ENCODE measurements at regions not wholly inside any gene's neighbourhood (a gene's known extent, or its start where the extent isn't known, plus 50 kb on each side); places are given as distances from the start of the nearest gene placed in this dataset.
"Not testable (repeated sequence)": the region's sequence is repeated elsewhere in the genome, so short reads cannot be mapped to it uniquely, and the experiment has no call there.

DNA sequence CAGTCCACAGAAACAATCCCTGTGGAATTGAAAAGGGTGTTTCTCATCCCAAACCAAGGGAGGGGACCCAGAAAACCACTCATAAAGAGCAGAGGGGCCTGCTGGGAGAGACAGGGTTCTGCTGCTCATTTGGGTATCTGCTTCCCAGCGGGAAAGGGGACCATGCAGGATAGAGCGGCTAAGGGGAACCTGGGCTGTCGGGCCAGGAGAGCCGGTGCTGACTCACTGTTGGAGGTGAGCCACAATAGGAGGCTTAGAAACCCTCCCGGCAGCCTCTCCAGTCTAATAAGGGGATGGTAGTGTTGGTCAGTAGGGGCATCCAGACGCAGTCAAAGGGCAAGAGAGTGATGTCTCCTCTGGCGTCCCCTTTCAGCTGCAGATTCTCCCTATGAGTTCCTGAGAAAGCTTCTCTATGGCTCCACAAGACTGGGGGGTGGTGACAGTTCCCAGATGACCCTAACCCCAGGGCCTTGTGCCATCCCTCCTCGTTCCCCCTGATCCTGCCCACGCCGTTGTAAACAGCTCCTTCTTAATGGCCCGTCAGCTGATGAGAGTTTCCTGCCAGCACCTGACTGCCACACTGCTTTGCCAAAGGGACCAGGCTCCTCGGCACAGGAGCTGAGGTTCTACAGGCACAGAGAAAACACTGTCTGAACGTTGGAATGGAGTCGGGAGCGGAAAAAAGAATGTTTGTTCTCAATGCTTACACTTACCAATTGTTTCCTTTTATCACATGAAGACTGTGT, 646.1 kb upstream of the DEFB115 start:
- DNase-seq (no peak), FAIRE-seq (no peak)
- Histone ChIP-seq H3K9ac (ENCODE audit: low read length in 3 of 3) (no peak overlapping the region), H3K9me3 (ENCODE audit: control insufficient read depth in 2 of 3, insufficient read depth in 1 of 3, low read length in 3 of 3) (peaks cover 0 to 12% (median 3%) of the 10 kb centered on the region in 3 donors), H3K27me3 (ENCODE audit: control insufficient read depth, insufficient read depth, low read length) (no peaks in the 10 kb centered on the region), H3K4me3 (ENCODE audit: low read length in 3 of 3) (no peak overlapping the region), H3K4me1 (ENCODE audit: control insufficient read depth in 2 of 3, insufficient read depth in 2 of 3, low read depth in 1 of 3, low read length in 3 of 3) (no peaks in the 10 kb centered on the region), H3K27ac (ENCODE audit: low read depth in 2 of 2, low read length in 2 of 2) (no peak overlapping the region), H3K36me3 (ENCODE audit: control insufficient read depth in 2 of 3, insufficient read depth in 3 of 3, low read length in 3 of 3) (no peaks in the 10 kb centered on the region)
- intact Hi-C loops (cut with DNase I) = no loop called here
- TF ChIP-seq, protein P1, sequence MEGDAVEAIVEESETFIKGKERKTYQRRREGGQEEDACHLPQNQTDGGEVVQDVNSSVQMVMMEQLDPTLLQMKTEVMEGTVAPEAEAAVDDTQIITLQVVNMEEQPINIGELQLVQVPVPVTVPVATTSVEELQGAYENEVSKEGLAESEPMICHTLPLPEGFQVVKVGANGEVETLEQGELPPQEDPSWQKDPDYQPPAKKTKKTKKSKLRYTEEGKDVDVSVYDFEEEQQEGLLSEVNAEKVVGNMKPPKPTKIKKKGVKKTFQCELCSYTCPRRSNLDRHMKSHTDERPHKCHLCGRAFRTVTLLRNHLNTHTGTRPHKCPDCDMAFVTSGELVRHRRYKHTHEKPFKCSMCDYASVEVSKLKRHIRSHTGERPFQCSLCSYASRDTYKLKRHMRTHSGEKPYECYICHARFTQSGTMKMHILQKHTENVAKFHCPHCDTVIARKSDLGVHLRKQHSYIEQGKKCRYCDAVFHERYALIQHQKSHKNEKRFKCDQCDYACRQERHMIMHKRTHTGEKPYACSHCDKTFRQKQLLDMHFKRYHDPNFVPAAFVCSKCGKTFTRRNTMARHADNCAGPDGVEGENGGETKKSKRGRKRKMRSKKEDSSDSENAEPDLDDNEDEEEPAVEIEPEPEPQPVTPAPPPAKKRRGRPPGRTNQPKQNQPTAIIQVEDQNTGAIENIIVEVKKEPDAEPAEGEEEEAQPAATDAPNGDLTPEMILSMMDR (IDR thresholded peaks at IDR 0.05; ENCODE audit: borderline replicate concordance, extremely low read depth, insufficient read depth) = no peak

DNA sequence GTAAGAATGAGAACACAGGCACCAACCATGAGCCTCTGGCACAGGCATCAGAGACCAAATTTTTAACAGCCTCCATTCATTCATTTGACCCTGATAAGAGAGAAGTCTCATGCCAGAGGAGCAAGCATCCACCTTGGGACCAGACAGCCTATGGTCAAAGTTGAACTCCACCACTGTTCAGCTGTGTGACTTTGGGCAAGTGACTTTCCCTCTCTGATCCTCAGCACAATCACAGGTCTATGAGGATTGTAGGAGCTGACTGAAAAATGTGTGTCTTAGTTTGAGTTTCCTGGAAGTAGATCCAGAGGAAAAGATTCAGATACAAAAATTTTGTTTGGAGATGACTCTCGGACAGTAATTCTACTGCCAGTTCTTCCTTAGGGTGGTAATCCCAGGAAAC, 645.1 kb upstream of the DEFB115 start:
- Histone ChIP-seq H3K9me3 (ENCODE audit: control insufficient read depth in 2 of 3, insufficient read depth in 1 of 3, low read length in 3 of 3) (peaks cover 0 to 6% (median 3%) of the 10 kb centered on the region in 3 donors), H3K4me3 (ENCODE audit: low read length in 3 of 3) (no peak overlapping the region), H3K36me3 (ENCODE audit: control insufficient read depth in 2 of 3, insufficient read depth in 3 of 3, low read length in 3 of 3) (no peaks in the 10 kb centered on the region), H3K9ac (ENCODE audit: low read length in 3 of 3) (no peak overlapping the region), H3K27ac (ENCODE audit: low read depth in 2 of 2, low read length in 2 of 2) (no peak overlapping the region), H3K4me1 (ENCODE audit: control insufficient read depth in 2 of 3, insufficient read depth in 2 of 3, low read depth in 1 of 3, low read length in 3 of 3) (no peaks in the 10 kb centered on the region), H3K27me3 (ENCODE audit: control insufficient read depth, insufficient read depth, low read length) (no peaks in the 10 kb centered on the region)
- TF ChIP-seq, protein P1 (IDR thresholded peaks at IDR 0.05; ENCODE audit: borderline replicate concordance, extremely low read depth, insufficient read depth) = no peak
- FAIRE-seq (no peak), DNase-seq (no peak)
- intact Hi-C loops (cut with DNase I) = no loop called here

DNA sequence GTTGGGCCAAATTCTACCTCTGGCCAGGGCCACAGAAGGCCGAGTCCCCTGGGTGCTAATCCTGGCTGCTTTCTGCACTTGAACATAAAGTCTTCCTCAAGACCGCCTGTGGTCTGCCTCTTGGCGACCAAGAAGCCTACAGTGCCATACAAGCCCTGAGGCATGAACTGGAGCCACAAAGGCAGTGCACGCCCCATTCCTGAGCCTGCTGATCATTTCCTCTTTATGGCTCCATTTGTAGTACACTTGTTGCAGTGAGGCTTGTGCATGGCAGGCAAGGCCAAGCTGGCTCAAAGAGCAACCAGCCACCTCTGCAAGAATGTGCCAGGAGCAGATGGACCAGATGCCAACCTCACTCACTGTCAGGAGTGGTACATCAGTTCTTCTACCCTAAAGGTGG, 636.1 kb upstream of the DEFB115 start:
- H3K36me3 ChIP-seq (ENCODE audit: control insufficient read depth in 2 of 3, insufficient read depth in 3 of 3, low read length in 3 of 3); H3K9me3 ChIP-seq (ENCODE audit: control insufficient read depth in 2 of 3, insufficient read depth in 1 of 3, low read length in 3 of 3); H3K4me3 ChIP-seq (ENCODE audit: low read length in 3 of 3); FAIRE-seq; H3K27ac ChIP-seq (ENCODE audit: low read depth in 2 of 2, low read length in 2 of 2); intact Hi-C loops (cut with DNase I); H3K4me1 ChIP-seq (ENCODE audit: control insufficient read depth in 2 of 3, insufficient read depth in 2 of 3, low read depth in 1 of 3, low read length in 3 of 3); DNase-seq; H3K27me3 ChIP-seq (ENCODE audit: control insufficient read depth, insufficient read depth, low read length); H3K9ac ChIP-seq (ENCODE audit: low read length in 3 of 3): not testable (repeated sequence)

DNA sequence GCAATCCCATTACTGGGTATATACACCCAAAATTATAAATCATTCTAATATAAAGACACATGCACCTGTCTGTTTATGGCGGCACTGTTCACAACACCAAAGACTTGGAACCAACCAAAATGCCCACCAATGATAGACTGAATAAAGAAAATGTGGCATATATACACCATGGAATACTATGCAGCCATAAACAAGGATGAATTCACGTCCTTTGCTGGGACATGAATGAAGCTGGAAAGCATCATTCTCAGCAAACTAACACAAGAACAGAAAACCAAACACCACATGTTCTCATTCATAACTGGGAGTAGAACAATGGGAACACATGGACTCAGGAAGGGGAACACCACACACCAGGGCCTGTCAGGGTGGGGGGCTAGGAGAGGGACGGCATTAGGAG, 633.2 kb upstream of the DEFB115 start:
- FAIRE-seq; H3K4me1 ChIP-seq (ENCODE audit: control insufficient read depth in 2 of 3, insufficient read depth in 2 of 3, low read depth in 1 of 3, low read length in 3 of 3); intact Hi-C loops (cut with DNase I); DNase-seq; H3K4me3 ChIP-seq (ENCODE audit: low read length in 3 of 3); H3K9ac ChIP-seq (ENCODE audit: low read length in 3 of 3); H3K9me3 ChIP-seq (ENCODE audit: control insufficient read depth in 2 of 3, insufficient read depth in 1 of 3, low read length in 3 of 3); H3K27me3 ChIP-seq (ENCODE audit: control insufficient read depth, insufficient read depth, low read length); H3K36me3 ChIP-seq (ENCODE audit: control insufficient read depth in 2 of 3, insufficient read depth in 3 of 3, low read length in 3 of 3); H3K27ac ChIP-seq (ENCODE audit: low read depth in 2 of 2, low read length in 2 of 2): not testable (repeated sequence)

DNA sequence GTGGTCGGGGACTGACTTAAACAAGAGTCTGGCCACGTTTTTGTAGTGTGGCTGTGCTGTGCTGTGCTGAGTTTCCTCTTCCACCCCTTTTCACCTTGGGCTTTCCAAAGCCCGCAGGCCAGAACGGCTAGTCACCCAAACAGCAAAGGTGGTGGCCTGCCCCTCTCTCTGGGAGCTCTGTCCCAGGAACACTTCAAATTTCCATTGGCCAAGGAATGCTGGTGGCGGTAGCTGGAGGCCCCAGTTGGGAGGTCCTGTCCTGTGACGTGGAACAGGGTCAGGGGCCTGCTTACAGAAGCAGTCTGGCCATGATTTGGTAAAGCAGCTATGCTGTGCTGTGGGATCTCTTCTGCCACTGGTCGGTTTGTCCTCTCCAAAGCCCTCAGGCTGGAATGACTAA, 628.1 kb upstream of the DEFB115 start:
- H3K9me3 ChIP-seq (ENCODE audit: control insufficient read depth in 2 of 3, insufficient read depth in 1 of 3, low read length in 3 of 3); H3K4me1 ChIP-seq (ENCODE audit: control insufficient read depth in 2 of 3, insufficient read depth in 2 of 3, low read depth in 1 of 3, low read length in 3 of 3); H3K36me3 ChIP-seq (ENCODE audit: control insufficient read depth in 2 of 3, insufficient read depth in 3 of 3, low read length in 3 of 3); FAIRE-seq; H3K4me3 ChIP-seq (ENCODE audit: low read length in 3 of 3); H3K27ac ChIP-seq (ENCODE audit: low read depth in 2 of 2, low read length in 2 of 2); intact Hi-C loops (cut with DNase I); H3K27me3 ChIP-seq (ENCODE audit: control insufficient read depth, insufficient read depth, low read length); H3K9ac ChIP-seq (ENCODE audit: low read length in 3 of 3): not testable (repeated sequence)
- peak in 1 of 5 donors; percentile 66 for DNase-seq

All from kidney (tissue), 13 donors.